K562 (cell line): ENCODE measurements at regions not wholly inside any gene's neighbourhood (a gene's known extent, or its start where the extent isn't known, plus 50 kb on each side); places are given as distances from the start of the nearest gene placed in this dataset.

Experiments
- CHD4 ChIP-seq: fragments of 200-600 bp; sonication (generic); IDR thresholded peaks from 3 replicates; pipeline ENCODE4 v1.6.1; 2012; ENCODE audit warnings: low read depth, mild to moderate bottlenecking, mixed read lengths, low read length, inconsistent platforms; ENCODE audit not compliant: insufficient read depth, insufficient replicate concordance, poor library complexity, severe bottlenecking
- ETV6 ChIP-seq, 3 experiments: fragments of 150-350 bp in 1 of 3; sonication (generic) in 1 of 3; formaldehyde crosslinking in 1 of 3; IDR thresholded peaks; 2 replicates each; pipeline versions ENCODE4 v1.6.1 to v1.8.0; 2014 to 2022; ENCODE audit warnings: borderline replicate concordance in 2 of 3, low read depth in 2 of 3, antibody characterized with exemption in 1 of 3, low read length in 1 of 3, mild to moderate bottlenecking in 1 of 3, missing genetic modification reagents in 1 of 3
- NONO ChIP-seq, 2 experiments: fragments of 200-400 bp in 1 of 2; fragments of 450-650 bp in 1 of 2; formaldehyde crosslinking in 1 of 2; IDR thresholded peaks; 2 replicates each; pipeline ENCODE4 v1.6.1; 2017; ENCODE audit warnings: low read depth in 2 of 2, mild to moderate bottlenecking in 2 of 2, moderate library complexity in 2 of 2, low read length in 1 of 2
- RB1 ChIP-seq: fragments of 450-650 bp; IDR thresholded peaks from 2 replicates; pipeline ENCODE4 v1.6.1; 2017; ENCODE audit warnings: low read depth, mild to moderate bottlenecking
- RNF2 ChIP-seq: sonication (generic); IDR thresholded peaks from 2 replicates; pipeline ENCODE4 v1.6.1; 2016
- SP1 ChIP-seq: sonication (generic); formaldehyde crosslinking; IDR thresholded peaks from 2 replicates; pipeline ENCODE4 v1.8.1; 2022; ENCODE audit warnings: mild to moderate bottlenecking, missing genetic modification reagents
- SRSF9 ChIP-seq: fragments of 200-400 bp; formaldehyde crosslinking; IDR thresholded peaks from 2 replicates; pipeline ENCODE4 v1.6.1; 2017; ENCODE audit warnings: low read depth, low read length, borderline replicate concordance
- U2AF2 ChIP-seq: fragments of 200-400 bp; formaldehyde crosslinking; optimal IDR thresholded peaks from 2 replicates; pipeline ENCODE3; 2017; ENCODE audit warnings: low read depth, mild to moderate bottlenecking, low read length
- ZNF224 ChIP-seq: sonication (generic); formaldehyde crosslinking; IDR thresholded peaks from 2 replicates; pipeline ENCODE4 v1.8.0; 2022; ENCODE audit warnings: mild to moderate bottlenecking, missing genetic modification reagents
- ZNF507 ChIP-seq: conservative IDR thresholded peaks from 2 replicates; pipeline ENCODE4 v1.6.1; 2017; ENCODE audit warnings: missing genetic modification characterization, missing compliant biosample characterization
- TF ChIP-seq, protein P1 (sequence below), 3 experiments: IDR thresholded peaks in 2 of 3; conservative IDR thresholded peaks in 1 of 3; 2 replicates each; pipeline ENCODE4 v1.5.1; 2011 to 2012; ENCODE audit warnings: low read length in 3 of 3, mild to moderate bottlenecking in 3 of 3, control low read depth in 2 of 3, improper control_type of control experiment in 1 of 3, inconsistent platforms in 1 of 3, low read depth in 1 of 3, mixed read lengths in 1 of 3, moderate library complexity in 1 of 3; ENCODE audit not compliant: insufficient read depth in 2 of 3
- TF ChIP-seq, protein P2 (sequence below): fragments of 450-650 bp; IDR thresholded peaks from 2 replicates; pipeline ENCODE4 v1.6.1; 2016; ENCODE audit warnings: antibody characterized with exemption
- TF ChIP-seq, protein P3 (sequence below): fragments of 250-450 bp; sonication (Bioruptor Pico); IDR thresholded peaks from 2 replicates; pipeline ENCODE4 v1.8.0; 2022; ENCODE audit warnings: moderate library complexity, mild to moderate bottlenecking, inconsistent platforms
- TF ChIP-seq, protein P4 (sequence below): fragments of 450-650 bp; formaldehyde crosslinking; IDR thresholded peaks from 2 replicates; pipeline ENCODE4 v1.4.0; 2020; ENCODE audit warnings: mild to moderate bottlenecking, mixed read lengths

DNA sequence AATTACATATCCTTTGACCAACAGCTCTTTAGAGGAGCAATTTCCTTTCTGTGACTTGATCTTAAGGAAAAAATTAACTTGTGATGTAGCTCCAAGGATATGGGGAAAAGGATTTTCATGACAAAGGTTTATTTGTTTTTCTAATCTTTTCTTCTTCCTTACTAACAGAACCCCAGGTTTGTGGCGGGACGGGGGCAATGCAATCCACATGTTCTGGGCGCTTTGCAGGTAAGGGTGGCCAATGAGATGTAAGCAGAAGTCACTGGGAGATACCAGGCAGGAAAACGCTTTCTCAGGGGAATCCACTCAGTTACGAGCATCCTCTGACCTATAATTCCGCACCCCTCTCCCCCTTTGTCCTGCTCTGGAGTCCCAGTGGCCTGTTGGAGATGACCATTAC, 122.0 kb downstream of the MRPS6 start:
- no peak for TF ChIP-seq RB1
- TF ChIP-seq, protein P1, sequence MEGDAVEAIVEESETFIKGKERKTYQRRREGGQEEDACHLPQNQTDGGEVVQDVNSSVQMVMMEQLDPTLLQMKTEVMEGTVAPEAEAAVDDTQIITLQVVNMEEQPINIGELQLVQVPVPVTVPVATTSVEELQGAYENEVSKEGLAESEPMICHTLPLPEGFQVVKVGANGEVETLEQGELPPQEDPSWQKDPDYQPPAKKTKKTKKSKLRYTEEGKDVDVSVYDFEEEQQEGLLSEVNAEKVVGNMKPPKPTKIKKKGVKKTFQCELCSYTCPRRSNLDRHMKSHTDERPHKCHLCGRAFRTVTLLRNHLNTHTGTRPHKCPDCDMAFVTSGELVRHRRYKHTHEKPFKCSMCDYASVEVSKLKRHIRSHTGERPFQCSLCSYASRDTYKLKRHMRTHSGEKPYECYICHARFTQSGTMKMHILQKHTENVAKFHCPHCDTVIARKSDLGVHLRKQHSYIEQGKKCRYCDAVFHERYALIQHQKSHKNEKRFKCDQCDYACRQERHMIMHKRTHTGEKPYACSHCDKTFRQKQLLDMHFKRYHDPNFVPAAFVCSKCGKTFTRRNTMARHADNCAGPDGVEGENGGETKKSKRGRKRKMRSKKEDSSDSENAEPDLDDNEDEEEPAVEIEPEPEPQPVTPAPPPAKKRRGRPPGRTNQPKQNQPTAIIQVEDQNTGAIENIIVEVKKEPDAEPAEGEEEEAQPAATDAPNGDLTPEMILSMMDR (IDR thresholded peaks at IDR 0.05 in 2 of 3, conservative IDR thresholded peaks at IDR 0.05 in 1 of 3; ENCODE audit: insufficient read depth in 2 of 3, low read depth in 1 of 3, low read length in 3 of 3), result no peak
- no peak for TF ChIP-seq ZNF224 (CRISPR knock-in tag)
- no peak for TF ChIP-seq RNF2
- no peak for TF ChIP-seq SP1 (CRISPR knock-in tag)
- TF ChIP-seq CHD4, result no peak
- no peak for TF ChIP-seq NONO (IDR thresholded peaks at IDR 0.05; ENCODE audit: low read depth in 2 of 2, low read length in 1 of 2)
- no peak for TF ChIP-seq U2AF2
- no peak for TF ChIP-seq ZNF507 (tag)
- TF ChIP-seq, protein P2, sequence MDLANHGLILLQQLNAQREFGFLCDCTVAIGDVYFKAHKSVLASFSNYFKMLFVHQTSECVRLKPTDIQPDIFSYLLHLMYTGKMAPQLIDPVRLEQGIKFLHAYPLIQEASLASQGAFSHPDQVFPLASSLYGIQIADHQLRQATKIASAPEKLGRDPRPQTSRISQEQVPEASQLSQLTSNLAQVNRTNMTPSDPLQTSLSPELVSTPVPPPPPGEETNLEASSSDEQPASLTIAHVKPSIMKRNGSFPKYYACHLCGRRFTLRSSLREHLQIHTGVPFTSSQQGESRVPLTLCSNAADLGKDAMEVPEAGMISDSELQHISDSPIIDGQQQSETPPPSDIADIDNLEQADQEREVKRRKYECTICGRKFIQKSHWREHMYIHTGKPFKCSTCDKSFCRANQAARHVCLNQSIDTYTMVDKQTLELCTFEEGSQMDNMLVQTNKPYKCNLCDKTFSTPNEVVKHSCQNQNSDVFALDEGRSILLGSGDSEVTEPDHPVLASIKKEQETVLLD, result no peak
- TF ChIP-seq SRSF9, result no peak
- TF ChIP-seq, protein P3, sequence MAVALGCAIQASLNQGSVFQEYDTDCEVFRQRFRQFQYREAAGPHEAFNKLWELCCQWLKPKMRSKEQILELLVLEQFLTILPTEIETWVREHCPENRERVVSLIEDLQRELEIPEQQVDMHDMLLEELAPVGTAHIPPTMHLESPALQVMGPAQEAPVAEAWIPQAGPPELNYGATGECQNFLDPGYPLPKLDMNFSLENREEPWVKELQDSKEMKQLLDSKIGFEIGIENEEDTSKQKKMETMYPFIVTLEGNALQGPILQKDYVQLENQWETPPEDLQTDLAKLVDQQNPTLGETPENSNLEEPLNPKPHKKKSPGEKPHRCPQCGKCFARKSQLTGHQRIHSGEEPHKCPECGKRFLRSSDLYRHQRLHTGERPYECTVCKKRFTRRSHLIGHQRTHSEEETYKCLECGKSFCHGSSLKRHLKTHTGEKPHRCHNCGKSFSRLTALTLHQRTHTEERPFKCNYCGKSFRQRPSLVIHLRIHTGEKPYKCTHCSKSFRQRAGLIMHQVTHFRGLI (CRISPR knock-in tag), result no peak
- TF ChIP-seq, protein P4, sequence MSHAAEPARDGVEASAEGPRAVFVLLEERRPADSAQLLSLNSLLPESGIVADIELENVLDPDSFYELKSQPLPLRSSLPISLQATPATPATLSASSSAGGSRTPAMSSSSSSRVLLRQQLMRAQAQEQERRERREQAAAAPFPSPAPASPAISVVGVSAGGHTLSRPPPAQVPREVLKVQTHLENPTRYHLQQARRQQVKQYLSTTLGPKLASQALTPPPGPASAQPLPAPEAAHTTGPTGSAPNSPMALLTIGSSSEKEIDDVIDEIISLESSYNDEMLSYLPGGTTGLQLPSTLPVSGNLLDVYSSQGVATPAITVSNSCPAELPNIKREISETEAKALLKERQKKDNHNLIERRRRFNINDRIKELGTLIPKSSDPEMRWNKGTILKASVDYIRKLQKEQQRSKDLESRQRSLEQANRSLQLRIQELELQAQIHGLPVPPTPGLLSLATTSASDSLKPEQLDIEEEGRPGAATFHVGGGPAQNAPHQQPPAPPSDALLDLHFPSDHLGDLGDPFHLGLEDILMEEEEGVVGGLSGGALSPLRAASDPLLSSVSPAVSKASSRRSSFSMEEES, result no peak
- no peak for TF ChIP-seq ETV6 (IDR thresholded peaks at IDR 0.05; ENCODE audit: borderline replicate concordance in 1 of 2, low read depth in 2 of 2, low read length in 1 of 2)
- no peak for TF ChIP-seq ETV6 (CRISPR knock-in tag; IDR thresholded peaks at IDR 0.05; ENCODE audit: borderline replicate concordance)
